Stimulated activated effector memory CD8-positive, alpha-beta T cell treated with anti-CD3 and anti-CD28 coated beads, Interleukin-12 subunit alpha, Interleukin-12 subunit beta, amount 100 ng/mL, for 72 hours (primary cell): ENCODE measurements at regions not wholly inside any gene's neighbourhood (a gene's known extent, or its start where the extent isn't known, plus 50 kb on each side); places are given as distances from the start of the nearest gene placed in this dataset.

ENCODE experiments used
- ATAC-seq: fragments of 150-1000 bp; cut with Tn5 transposase; 2 replicates; pipeline ENCODE4 v1.10.0; 2021
- DNase-seq, 2 donors: peaks; one replicate each; pipeline ENCODE4 v3.0.0; 2021 to 2022; ENCODE audit warnings: low spot score in 2 of 2
- H3K27ac Mint-ChIP-seq: one replicate; pipeline ENCODE4 v1.8.0; 2022; ENCODE audit warnings: mild to moderate bottlenecking, mixed read lengths
- H3K36me3 Mint-ChIP-seq: one replicate; pipeline ENCODE4 v1.8.0; 2022; ENCODE audit warnings: mild to moderate bottlenecking, mixed read lengths
- H3K4me1 Mint-ChIP-seq: one replicate; pipeline ENCODE4 v1.8.0; 2022; ENCODE audit warnings: mixed read lengths
- H3K4me3 Mint-ChIP-seq: one replicate; pipeline ENCODE4 v1.8.0; 2022; ENCODE audit warnings: mild to moderate bottlenecking, mixed read lengths
- H3K9me3 Mint-ChIP-seq: one replicate; pipeline ENCODE4 v1.8.0; 2022; ENCODE audit warnings: mixed read lengths

- ATAC-seq = no peak
- H3K36me3 Mint-ChIP-seq = peaks cover 6% of the 10 kb centered on the region
- DNase-seq = no peak
- H3K4me3 Mint-ChIP-seq = no peak overlapping the region
- H3K27ac Mint-ChIP-seq = no peak overlapping the region
- H3K4me1 Mint-ChIP-seq = peaks cover 61% of the 10 kb centered on the region
- H3K9me3 Mint-ChIP-seq = no peaks in the 10 kb centered on the region
These were observed 67.3 kb upstream of the ERRFI1 start for GRCh38 chr1:8093221-8093980.

GRCh38 chr1:8092657-8093056 is 66.5 kb upstream of the ERRFI1 start:
- peaks cover 57% of the 10 kb centered on the region for H3K4me1 Mint-ChIP-seq

DNA sequence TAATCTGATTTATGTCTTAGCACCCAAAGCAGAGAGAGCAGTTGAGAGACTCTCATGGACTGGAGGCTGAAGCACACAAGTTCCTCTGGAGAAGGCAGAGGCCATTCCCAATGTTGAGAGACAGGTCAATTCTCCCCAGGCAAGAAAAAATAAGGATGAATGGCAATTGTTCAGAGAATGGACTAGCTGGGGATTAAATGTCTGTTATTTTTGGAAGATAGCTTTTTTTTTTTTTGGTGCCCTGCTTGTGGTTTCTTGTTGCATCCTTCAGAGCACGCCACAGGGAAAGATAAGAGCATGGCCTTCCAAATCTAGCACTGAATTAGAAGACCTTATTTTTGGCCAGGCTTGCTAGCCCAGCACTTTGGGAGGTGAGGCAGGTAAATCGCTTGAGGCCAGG is 65.6 kb upstream of the ERRFI1 start:
- H3K9me3 Mint-ChIP-seq = no peaks in the 10 kb centered on the region
- H3K4me1 Mint-ChIP-seq = peaks cover 47% of the 10 kb centered on the region
- no peak overlapping the region for H3K4me3 Mint-ChIP-seq
- DNase-seq (no peak), ATAC-seq (no peak)
- H3K36me3 Mint-ChIP-seq = peaks cover 6% of the 10 kb centered on the region
- H3K27ac Mint-ChIP-seq = no peak overlapping the region

More at GRCh38 chr1:8092657-8093056, 66.5 kb upstream of the ERRFI1 start:
- H3K27ac Mint-ChIP-seq = no peak overlapping the region
- no peaks in the 10 kb centered on the region for H3K9me3 Mint-ChIP-seq
- DNase-seq = no peak
- no peak for ATAC-seq
- peaks cover 6% of the 10 kb centered on the region for H3K36me3 Mint-ChIP-seq
- no peak overlapping the region for H3K4me3 Mint-ChIP-seq

DNA sequence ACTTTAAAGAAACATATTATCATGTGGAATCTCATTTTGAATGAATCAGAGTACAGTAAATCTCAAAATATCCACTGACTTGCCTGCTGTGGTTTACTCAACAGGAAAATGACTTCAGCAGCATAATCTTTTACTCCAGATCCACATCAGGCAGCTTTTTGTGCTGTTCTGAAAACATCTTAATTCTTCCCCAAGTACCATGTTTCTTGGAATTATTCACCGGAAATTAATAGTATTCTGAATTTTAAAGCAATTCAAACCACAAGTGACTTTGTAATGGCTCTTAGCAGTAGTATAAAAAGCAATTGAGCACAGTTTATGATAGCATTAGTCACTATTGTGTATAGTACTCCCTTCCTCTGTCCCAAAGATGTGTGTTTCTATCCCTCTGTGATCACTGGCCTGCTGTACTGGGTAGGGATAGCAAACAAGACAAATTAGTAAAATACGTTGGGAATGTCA is 64.2 kb upstream of the ERRFI1 start:
- H3K4me1 Mint-ChIP-seq = peaks cover 33% of the 10 kb centered on the region
- H3K27ac Mint-ChIP-seq = peak overlapping the region; percentile 20
- ATAC-seq (peak; percentile 69), DNase-seq (no peak)
- H3K4me3 Mint-ChIP-seq = peak overlapping the region; percentile 13
- H3K36me3 Mint-ChIP-seq = peaks cover 6% of the 10 kb centered on the region
- no peaks in the 10 kb centered on the region for H3K9me3 Mint-ChIP-seq

- peak; percentile 62 for ATAC-seq
- H3K4me1 Mint-ChIP-seq = peaks cover 27% of the 10 kb centered on the region
- H3K27ac Mint-ChIP-seq = no peak overlapping the region
- peaks cover 6% of the 10 kb centered on the region for H3K36me3 Mint-ChIP-seq
- no peaks in the 10 kb centered on the region for H3K9me3 Mint-ChIP-seq
- no peak for DNase-seq
- peak overlapping the region; percentile 15 for H3K4me3 Mint-ChIP-seq
These were observed 63.6 kb upstream of the ERRFI1 start for GRCh38 chr1:8089535-8090228.

DNA sequence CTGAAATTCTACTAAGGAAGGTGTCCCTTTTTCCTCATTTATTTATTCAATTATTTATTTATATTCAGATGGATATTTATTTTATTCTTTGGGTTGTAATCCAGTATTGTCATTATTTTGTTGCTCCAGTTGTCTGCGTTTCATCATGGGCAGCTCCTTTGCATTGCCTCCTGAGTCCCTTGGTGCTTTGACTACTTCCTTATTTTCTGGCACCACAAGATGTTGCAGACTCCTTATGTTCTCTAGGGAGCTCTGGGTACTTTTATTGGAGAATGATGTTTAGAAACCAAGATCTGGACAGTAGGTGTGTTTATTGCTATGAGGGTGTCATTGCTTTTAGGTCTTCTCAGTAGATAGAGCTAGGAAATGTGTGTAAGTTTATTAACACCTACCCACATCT is 59.9 kb upstream of the ERRFI1 start:
- H3K9me3 Mint-ChIP-seq = no peaks in the 10 kb centered on the region
- H3K36me3 Mint-ChIP-seq = peaks cover 6% of the 10 kb centered on the region
- H3K4me3 Mint-ChIP-seq = no peak overlapping the region
- DNase-seq (no peak), ATAC-seq (no peak)
- peaks cover 18% of the 10 kb centered on the region for H3K4me1 Mint-ChIP-seq
- H3K27ac Mint-ChIP-seq = no peak overlapping the region

DNA sequence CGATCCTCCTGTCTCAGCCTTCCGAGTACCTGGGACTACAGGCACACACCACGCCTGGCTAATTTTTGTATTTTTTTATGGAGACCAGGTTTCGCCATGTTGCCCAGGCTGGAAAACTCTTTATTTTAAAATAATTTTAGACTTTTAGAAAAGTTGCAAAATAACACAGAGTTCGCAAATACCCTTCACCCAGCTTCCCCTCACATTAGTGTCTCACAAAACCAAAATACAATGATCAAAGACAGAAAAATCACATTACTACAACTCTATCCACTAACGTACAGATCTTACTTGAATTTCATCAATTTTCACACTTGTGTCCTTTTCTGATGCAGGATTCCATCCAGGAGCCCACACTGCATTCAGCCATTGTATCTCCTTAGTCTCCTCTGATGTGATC is 58.8 kb upstream of the ERRFI1 start:
- Mint-ChIP-seq H3K4me3 (no peak overlapping the region), H3K27ac (no peak overlapping the region), H3K9me3 (no peaks in the 10 kb centered on the region), H3K36me3 (peaks cover 6% of the 10 kb centered on the region), H3K4me1 (peaks cover 11% of the 10 kb centered on the region)
- DNase-seq (no peak), ATAC-seq (no peak)

DNA sequence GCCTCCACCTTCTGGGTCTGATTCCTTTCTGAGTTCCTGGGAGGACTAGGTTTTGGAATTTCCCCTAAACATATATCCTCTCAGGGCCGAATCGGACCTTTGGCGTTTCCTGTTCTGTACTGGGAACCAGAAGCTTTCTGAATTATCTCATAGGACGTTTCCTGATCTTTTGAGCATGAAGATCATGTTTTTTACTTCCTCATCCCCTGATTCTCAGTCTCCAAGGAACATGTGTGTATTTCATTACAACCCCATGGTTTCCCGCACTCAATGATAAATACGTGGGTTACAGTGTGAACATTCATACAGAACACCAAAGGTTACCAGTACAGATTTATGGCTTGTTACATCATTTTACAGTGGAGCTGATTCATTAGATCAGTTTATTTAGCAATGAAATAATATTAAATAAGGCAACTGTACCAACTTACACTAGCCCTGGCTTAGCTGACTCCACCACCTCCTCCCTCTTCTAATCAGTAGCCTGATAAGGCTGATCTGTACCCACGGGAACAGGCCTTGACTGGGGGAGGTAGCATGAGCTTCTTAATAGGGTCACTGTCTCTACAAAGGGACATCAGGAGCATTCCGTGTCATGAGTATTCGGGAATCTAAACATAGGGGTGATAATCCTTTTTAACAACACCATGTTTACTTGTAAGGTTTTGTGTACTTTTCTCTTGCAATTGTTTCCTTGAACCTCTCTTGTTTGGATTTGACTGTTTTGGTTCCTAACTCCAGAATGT is 57.8 kb upstream of the ERRFI1 start:
- no peaks in the 10 kb centered on the region for H3K9me3 Mint-ChIP-seq
- no peak overlapping the region for H3K4me3 Mint-ChIP-seq
- ATAC-seq (no peak), DNase-seq (no peak)
- peaks cover 2% of the 10 kb centered on the region for H3K36me3 Mint-ChIP-seq
- H3K27ac Mint-ChIP-seq = no peak overlapping the region
- H3K4me1 Mint-ChIP-seq = peaks cover 1% of the 10 kb centered on the region

DNA sequence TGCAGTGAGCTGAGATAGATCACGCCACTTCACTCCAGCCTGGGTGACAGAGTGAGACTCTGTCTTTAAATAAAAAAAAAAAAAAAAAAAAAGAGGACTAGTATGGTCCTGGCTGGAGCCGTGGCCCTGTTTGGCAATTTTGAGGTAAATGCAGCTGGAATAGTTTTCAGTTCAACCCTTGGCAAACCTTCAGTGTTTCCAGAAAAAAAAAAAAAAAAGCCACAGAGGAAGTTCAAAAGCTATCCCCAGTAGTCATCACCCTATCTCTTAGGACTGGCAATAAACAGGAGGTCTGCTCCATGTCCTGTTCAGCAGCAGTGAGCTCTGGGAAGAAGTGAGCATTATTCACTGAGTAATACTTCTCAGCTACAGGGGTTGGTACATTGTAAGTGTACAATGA is 56.8 kb upstream of the ERRFI1 start:
- ATAC-seq (no peak), DNase-seq (no peak)
- H3K4me3 Mint-ChIP-seq = no peak overlapping the region
- H3K4me1 Mint-ChIP-seq = peaks cover 7% of the 10 kb centered on the region
- no peaks in the 10 kb centered on the region for H3K36me3 Mint-ChIP-seq
- no peak overlapping the region for H3K27ac Mint-ChIP-seq
- H3K9me3 Mint-ChIP-seq = no peaks in the 10 kb centered on the region

- H3K4me1 Mint-ChIP-seq = peaks cover 7% of the 10 kb centered on the region
- peak overlapping the region; percentile 14 for H3K27ac Mint-ChIP-seq
- no peaks in the 10 kb centered on the region for H3K9me3 Mint-ChIP-seq
- no peaks in the 10 kb centered on the region for H3K36me3 Mint-ChIP-seq
- H3K4me3 Mint-ChIP-seq = no peak overlapping the region
- no peak for DNase-seq
- peak; percentile 83 for ATAC-seq
These were observed 52.1 kb upstream of the ERRFI1 start for GRCh38 chr1:8078176-8078671.

GRCh38 chr1:8077602-8078001 is 51.5 kb upstream of the ERRFI1 start:
- H3K27ac Mint-ChIP-seq = no peak overlapping the region
- ATAC-seq (no peak), DNase-seq (no peak)
- peaks cover 7% of the 10 kb centered on the region for H3K4me1 Mint-ChIP-seq
- H3K4me3 Mint-ChIP-seq = no peak overlapping the region
- H3K36me3 Mint-ChIP-seq = no peaks in the 10 kb centered on the region
- H3K9me3 Mint-ChIP-seq = no peaks in the 10 kb centered on the region

DNA sequence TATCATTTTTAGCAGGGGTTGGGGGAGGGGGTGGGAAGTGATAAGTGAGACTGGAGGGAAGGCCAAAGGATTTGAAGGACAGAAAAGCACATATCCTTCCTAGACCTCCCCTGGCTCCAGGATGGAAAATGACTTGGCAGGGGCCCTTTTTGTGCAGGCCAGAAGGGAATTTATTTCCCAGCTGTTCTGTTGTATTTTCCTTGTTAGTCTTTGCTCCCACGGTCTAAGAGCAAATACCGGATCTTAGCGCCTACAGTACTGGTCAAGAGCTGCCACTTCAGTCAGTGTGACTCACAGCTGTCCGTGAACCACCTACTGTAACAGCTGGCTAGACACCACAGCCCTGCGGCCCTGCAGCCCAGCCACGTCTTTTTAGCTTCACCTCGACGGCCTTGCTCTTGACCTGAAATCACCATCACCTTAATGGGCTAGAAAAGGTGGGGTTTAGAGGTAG is 51.0 kb upstream of the ERRFI1 start:
- Mint-ChIP-seq H3K27ac (no peak overlapping the region), H3K9me3 (no peaks in the 10 kb centered on the region), H3K4me3 (no peak overlapping the region), H3K36me3 (no peaks in the 10 kb centered on the region), H3K4me1 (peaks cover 7% of the 10 kb centered on the region)
- ATAC-seq = no peak
- DNase-seq = no peak

- DNase-seq = no peak
- no peaks in the 10 kb centered on the region for H3K36me3 Mint-ChIP-seq
- no peak overlapping the region for H3K27ac Mint-ChIP-seq
- H3K4me1 Mint-ChIP-seq = peaks cover 7% of the 10 kb centered on the region
- H3K4me3 Mint-ChIP-seq = no peak overlapping the region
- no peaks in the 10 kb centered on the region for H3K9me3 Mint-ChIP-seq
- no peak for ATAC-seq
These were observed 50.1 kb upstream of the ERRFI1 start for GRCh38 chr1:8076176-8076575.
